OCI-LY7 (cell line): ENCODE measurements at regions not wholly inside any gene's neighbourhood (a gene's known extent, or its start where the extent isn't known, plus 50 kb on each side); places are given as distances from the start of the nearest gene placed in this dataset.

Experiments used
- BruUV-seq: library from RNA; stranded (reverse); fragments of 400-500 nt; replicated peaks from 2 replicates; lab custom pipeline; 2021; lab: Mats Ljungman, UMichigan
- CTCF ChIA-PET: fragments of 300-600 bp; sonication (Branson Sonifier 250); formaldehyde crosslinking; loops from one replicate; lab custom pipeline; 2022; ENCODE audit warnings: antibody characterized with exemption; ENCODE audit not compliant: unreplicated experiment; lab: Charles Lee
- POLR2A ChIA-PET: fragments of 300-600 bp; sonication (Branson Sonifier 250); formaldehyde crosslinking; loops from one replicate; lab custom pipeline; 2022; ENCODE audit warnings: antibody characterized with exemption; lab: Charles Lee
- DNase-seq: peaks from one replicate; pipeline ENCODE4 v3.0.0-alpha.2; 2015; ENCODE audit warnings: low spot score
- H2AFZ ChIP-seq: fragments of 200-600 bp; sonication (generic), shearing (Covaris generic); 2 replicates; pipeline ENCODE4 v1.6.1; 2014; ENCODE audit warnings: mild to moderate bottlenecking, antibody characterized with exemption, low read length, moderate library complexity
- H3K27ac ChIP-seq: fragments of 200-600 bp; sonication (generic); 2 replicates; pipeline ENCODE4 v1.5.1; 2014; ENCODE audit warnings: mixed run types, low read depth, mild to moderate bottlenecking, moderate library complexity, low read length, inconsistent platforms; ENCODE audit not compliant: poor library complexity, severe bottlenecking
- H3K36me3 ChIP-seq: fragments of 200-600 bp; sonication (generic); 2 replicates; pipeline ENCODE4 v1.6.1; 2014; ENCODE audit warnings: mild to moderate bottlenecking, antibody characterized with exemption, low read length, moderate library complexity, mixed read lengths; ENCODE audit not compliant: insufficient read depth
- H3K4me1 ChIP-seq: fragments of 200-600 bp; sonication (generic); 2 replicates; pipeline ENCODE4 v1.5.1; 2014; ENCODE audit warnings: mild to moderate bottlenecking, low read length; ENCODE audit not compliant: insufficient read depth, poor library complexity, severe bottlenecking
- H3K4me2 ChIP-seq: fragments of 200-600 bp; sonication (generic); 2 replicates; pipeline ENCODE4 v1.6.1; 2014; ENCODE audit warnings: mild to moderate bottlenecking, low read length
- H3K4me3 ChIP-seq: fragments of 200-600 bp; sonication (generic); 2 replicates; pipeline ENCODE4 v1.5.1; 2014; ENCODE audit warnings: mild to moderate bottlenecking, low read depth, low read length; ENCODE audit not compliant: poor library complexity, severe bottlenecking
- H3K79me2 ChIP-seq: fragments of 200-600 bp; sonication (generic); 2 replicates; pipeline ENCODE4 v1.6.1; 2016; ENCODE audit warnings: low read depth, mild to moderate bottlenecking, low read length, moderate library complexity, mixed read lengths; ENCODE audit not compliant: insufficient read depth
- H3K9me2 ChIP-seq: fragments of 200-600 bp; sonication (generic); 2 replicates; pipeline ENCODE4 v1.6.1; 2016; ENCODE audit warnings: mild to moderate bottlenecking, low read length, mixed read lengths; ENCODE audit not compliant: insufficient read depth
- H3K9me3 ChIP-seq: fragments of 200-600 bp; sonication (generic); 2 replicates; pipeline ENCODE4 v1.6.1; 2014; ENCODE audit warnings: mild to moderate bottlenecking, mixed run types, low read length, mixed read lengths
- H4K20me1 ChIP-seq: fragments of 200-600 bp; sonication (generic); 2 replicates; pipeline ENCODE4 v1.6.1; 2014; ENCODE audit warnings: mild to moderate bottlenecking, antibody characterized with exemption, low read length, moderate library complexity, mixed read lengths; ENCODE audit not compliant: insufficient read depth
- EZH2phosphoT487 ChIP-seq: fragments of 200-600 bp; sonication (generic); IDR thresholded peaks from 2 replicates; pipeline ENCODE4 v1.6.1; 2018; ENCODE audit warnings: low read depth, borderline replicate concordance, mild to moderate bottlenecking, mixed run types, antibody characterized with exemption, low read length, moderate library complexity, mixed read lengths
- intact Hi-C: fragments of 100-400 bp; cut with micrococcal nuclease; formaldehyde crosslinking; loops from one replicate; pipeline ENCODE4 v1.10.0; 2022; ENCODE audit not compliant: unreplicated experiment
- TF ChIP-seq, protein P1 (sequence below): fragments of 200-600 bp; sonication (generic); conservative IDR thresholded peaks from 2 replicates; pipeline ENCODE4 v1.5.1; 2014; ENCODE audit warnings: mild to moderate bottlenecking, antibody characterized with exemption, low read length, moderate library complexity, mixed read lengths

DNA sequence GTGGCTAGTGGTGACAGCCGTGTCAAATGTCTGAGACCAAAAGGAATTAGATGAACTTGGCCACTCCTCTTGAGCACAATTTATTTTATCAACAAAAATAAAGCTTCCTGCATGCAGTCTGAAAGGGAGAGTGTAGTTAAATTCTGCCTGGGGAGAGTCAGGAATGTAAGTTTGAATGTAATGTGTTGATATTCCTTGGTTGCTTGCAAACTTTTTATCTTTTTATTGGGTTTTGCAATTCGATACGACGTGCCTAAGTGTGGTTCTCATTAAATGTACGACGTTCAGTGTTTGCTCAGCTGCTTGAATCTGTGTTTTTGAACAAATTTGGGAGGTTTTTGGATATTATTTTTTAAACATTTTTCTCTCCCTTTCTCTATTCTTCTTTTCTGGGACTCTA is 839.9 kb downstream of the CCSER2 start:
- TF ChIP-seq EZH2phosphoT487 = no peak
- TF ChIP-seq, protein P1, sequence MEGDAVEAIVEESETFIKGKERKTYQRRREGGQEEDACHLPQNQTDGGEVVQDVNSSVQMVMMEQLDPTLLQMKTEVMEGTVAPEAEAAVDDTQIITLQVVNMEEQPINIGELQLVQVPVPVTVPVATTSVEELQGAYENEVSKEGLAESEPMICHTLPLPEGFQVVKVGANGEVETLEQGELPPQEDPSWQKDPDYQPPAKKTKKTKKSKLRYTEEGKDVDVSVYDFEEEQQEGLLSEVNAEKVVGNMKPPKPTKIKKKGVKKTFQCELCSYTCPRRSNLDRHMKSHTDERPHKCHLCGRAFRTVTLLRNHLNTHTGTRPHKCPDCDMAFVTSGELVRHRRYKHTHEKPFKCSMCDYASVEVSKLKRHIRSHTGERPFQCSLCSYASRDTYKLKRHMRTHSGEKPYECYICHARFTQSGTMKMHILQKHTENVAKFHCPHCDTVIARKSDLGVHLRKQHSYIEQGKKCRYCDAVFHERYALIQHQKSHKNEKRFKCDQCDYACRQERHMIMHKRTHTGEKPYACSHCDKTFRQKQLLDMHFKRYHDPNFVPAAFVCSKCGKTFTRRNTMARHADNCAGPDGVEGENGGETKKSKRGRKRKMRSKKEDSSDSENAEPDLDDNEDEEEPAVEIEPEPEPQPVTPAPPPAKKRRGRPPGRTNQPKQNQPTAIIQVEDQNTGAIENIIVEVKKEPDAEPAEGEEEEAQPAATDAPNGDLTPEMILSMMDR = no peak
- CTCF ChIA-PET = no interaction called here

DNA sequence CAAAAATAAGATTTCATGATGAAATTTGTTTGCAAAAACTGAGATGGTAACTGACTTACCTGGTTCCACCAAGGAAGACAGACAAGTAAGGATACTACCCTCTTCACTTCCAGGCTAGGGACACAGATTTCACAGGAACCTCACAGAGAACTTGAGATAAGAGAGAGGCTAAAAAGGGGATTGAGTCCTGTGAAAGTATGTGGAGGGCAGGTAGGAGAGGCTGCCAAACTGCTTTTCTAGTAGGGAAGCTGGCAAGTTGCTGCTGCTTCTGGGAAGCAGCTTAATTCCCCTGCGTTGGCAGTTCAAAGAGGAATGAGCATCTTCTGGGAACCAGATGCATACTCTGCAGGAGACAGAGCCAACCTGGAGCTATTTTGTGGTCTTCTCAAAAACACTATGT is 841.6 kb downstream of the CCSER2 start:
- POLR2A ChIA-PET = interaction anchor here (1.1 kb wide), 1 partner anchor 11 kb away, joined by 3 read pairs; no protein-coding TSS in a partner anchor
- H3K4me1 ChIP-seq = no peaks in the 10 kb centered on the region
- DNase-seq = no peak
- no peak overlapping the region for H3K27ac ChIP-seq
- no peaks in the 10 kb centered on the region for H4K20me1 ChIP-seq
- no peak for TF ChIP-seq EZH2phosphoT487
- TF ChIP-seq, protein P1 = no peak
- no peaks in the 10 kb centered on the region for H3K9me3 ChIP-seq
- no peak overlapping the region for H3K4me3 ChIP-seq
- CTCF ChIA-PET = no interaction called here
- H3K4me2 ChIP-seq = no peak overlapping the region
- H3K9me2 ChIP-seq = no peaks in the 10 kb centered on the region
- H2AFZ ChIP-seq = no peak overlapping the region
- H3K36me3 ChIP-seq = no peaks in the 10 kb centered on the region
- BruUV-seq = no TSS peak
- no peaks in the 10 kb centered on the region for H3K79me2 ChIP-seq
- intact Hi-C loops = no loop called here

More for the DNA sequence above, 839.9 kb downstream of the CCSER2 start:
- POLR2A ChIA-PET = no interaction called here
- no peaks in the 10 kb centered on the region for H3K9me3 ChIP-seq
- no peaks in the 10 kb centered on the region for H3K9me2 ChIP-seq
- intact Hi-C loops = no loop called here
- no peak overlapping the region for H3K27ac ChIP-seq
- H3K36me3 ChIP-seq = no peaks in the 10 kb centered on the region
- BruUV-seq = no TSS peak
- no peak for DNase-seq
- no peaks in the 10 kb centered on the region for H3K79me2 ChIP-seq
- no peaks in the 10 kb centered on the region for H3K4me1 ChIP-seq
- H3K4me2 ChIP-seq = no peak overlapping the region
- H2AFZ ChIP-seq = no peak overlapping the region
- H4K20me1 ChIP-seq = no peaks in the 10 kb centered on the region
- H3K4me3 ChIP-seq = no peak overlapping the region

DNA sequence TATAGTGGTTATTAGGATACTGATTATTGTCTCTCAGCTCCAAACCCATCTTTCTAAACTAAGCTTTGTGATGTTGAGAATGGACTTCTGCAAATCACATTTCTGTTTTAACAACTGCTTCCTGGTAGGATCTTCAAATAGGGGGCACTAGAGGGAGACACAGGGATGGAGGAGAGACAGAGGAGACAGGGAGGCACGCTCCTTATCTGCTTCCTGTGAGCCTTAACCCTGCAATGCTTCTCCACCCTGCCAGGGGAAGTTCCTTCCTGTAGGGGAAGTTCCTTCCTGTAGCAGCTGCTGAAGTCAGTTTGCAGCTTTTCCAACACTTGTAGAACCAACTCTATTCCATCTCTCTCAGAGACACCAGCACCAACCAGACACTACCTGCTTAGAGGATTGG is 847.2 kb downstream of the CCSER2 start:
- POLR2A ChIA-PET = interaction anchor here (0.8 kb wide), 1 partner anchor 10 kb away, joined by 3 read pairs; no protein-coding TSS in a partner anchor
- no TSS peak for BruUV-seq
- Histone ChIP-seq H3K36me3 (no peaks in the 10 kb centered on the region), H2AFZ (no peak overlapping the region), H3K4me2 (no peak overlapping the region), H3K9me3 (no peaks in the 10 kb centered on the region), H4K20me1 (no peaks in the 10 kb centered on the region), H3K9me2 (no peaks in the 10 kb centered on the region), H3K79me2 (no peaks in the 10 kb centered on the region), H3K27ac (no peak overlapping the region), H3K4me1 (no peaks in the 10 kb centered on the region), H3K4me3 (no peak overlapping the region)
- intact Hi-C loops = no loop called here
- CTCF ChIA-PET = no interaction called here
- no peak for TF ChIP-seq EZH2phosphoT487
- TF ChIP-seq, protein P1 = no peak
- DNase-seq = no peak
